ENCODE measurements at regions not wholly inside any gene's neighbourhood (a gene's known extent, or its start where the extent isn't known, plus 50 kb on each side); places are given as distances from the start of the nearest gene placed in this dataset.

DNA sequence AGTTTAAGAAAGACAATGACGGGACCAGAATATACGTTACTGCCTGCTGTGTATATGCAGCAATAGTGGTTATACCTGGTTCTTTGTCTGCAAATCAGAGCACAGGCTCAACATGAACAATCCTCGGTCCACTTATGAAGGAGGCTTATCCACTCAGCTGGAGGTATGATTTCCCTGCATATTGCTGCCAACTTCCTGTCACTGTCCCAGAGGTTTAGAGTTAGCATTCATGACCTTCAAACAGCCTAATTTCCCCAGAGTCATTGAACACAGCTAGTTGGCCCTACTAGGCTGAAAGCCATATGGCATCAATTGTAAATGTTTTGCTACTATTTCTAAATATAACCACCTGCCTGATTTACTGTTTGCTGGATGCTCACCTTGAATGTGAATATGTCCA is 224.9 kb upstream of the ZNF717 start:
- no peak for DNase-seq (ENCODE audit: low spot score)

DNA sequence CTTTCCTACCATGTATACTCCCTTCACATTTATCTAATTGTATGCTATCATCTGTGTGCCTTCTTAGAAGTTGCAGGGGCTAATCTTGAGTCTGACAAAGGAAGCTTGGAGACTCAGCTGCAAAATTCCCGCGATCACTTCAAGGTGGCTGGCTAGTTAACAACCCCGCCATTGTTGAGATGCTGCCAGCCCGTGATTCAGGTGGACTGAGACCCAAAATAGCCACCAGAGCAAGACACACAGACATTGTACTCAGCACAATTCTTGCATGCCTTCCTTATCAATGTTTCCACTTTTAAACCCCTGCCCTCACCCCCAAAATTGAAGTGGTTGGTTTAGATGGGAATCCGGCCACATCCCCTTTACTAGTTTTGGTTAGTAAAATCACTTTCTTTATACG is 225.8 kb upstream of the ZNF717 start:
- DNase-seq (ENCODE audit: low spot score), result no peak

DNA sequence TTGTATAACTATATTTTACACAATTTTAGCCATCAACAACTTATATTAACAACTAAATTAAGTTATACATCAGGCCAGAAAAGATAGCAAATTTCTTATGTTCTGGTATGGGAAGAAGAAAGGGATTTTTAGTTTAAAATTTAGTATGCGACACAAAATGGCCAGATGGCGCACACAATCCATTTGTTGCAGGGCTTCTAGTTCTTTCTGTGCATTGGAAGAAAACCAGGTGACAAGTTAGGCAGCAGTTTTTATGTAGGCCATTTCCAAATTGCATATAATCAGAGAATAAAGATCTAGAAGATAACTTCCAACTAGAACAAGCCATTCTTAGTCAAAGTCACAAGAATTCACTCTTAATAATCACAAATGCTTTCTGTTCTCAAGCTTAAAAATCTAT is 230.1 kb upstream of the ZNF717 start:
- no peak for DNase-seq (ENCODE audit: low spot score)

DNA sequence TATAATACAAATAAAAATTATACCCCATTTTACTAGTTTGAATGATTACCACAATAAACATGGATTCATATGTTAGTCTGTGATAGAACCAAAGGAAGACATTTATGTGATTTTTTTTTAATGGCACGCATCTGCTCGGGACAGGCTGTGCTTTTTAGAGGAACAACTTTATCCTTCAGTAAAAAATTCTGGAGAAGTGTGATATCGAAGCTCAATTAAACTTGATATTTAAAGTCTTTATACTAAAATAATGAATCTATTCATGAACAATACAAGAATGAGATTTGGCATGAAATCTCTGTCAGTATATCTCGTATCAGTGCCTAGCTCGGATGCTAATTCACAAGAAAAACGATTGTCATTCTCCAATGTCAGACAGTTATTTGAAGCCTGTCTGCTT is 230.8 kb upstream of the ZNF717 start:
- DNase-seq (ENCODE audit: low spot score), result no peak

DNA sequence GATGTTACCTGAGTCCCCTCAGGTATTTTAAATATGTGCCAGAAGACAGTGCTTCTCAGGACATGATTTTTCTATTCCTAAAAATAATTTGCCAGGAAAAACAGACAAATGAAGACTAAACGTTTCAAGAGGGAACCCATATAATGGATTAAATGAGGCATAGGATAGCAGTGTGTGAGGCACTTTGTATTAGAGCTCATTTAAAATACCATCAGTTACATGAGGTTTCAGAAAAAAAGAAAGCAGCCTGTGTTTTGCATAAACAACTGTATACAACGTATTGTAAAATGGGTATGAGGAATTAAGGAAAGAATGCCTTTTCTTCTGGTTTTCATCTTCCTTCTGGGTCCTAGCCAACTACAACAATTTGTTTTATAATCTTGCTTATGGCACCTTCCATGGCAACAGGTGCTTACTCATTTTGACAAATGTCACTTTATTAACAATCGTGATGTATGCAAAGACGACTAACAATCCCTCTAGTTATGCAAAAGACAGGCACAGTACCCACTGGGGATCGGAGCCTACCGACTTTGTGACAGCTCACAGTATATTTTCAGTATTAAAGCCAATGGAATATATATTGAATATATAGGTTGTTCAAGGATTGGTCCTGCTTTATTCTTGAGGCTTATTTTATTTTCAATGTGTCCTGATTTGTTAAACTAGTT is 231.6 kb upstream of the ZNF717 start:
- DNase-seq (ENCODE audit: low spot score), result no peak

DNA sequence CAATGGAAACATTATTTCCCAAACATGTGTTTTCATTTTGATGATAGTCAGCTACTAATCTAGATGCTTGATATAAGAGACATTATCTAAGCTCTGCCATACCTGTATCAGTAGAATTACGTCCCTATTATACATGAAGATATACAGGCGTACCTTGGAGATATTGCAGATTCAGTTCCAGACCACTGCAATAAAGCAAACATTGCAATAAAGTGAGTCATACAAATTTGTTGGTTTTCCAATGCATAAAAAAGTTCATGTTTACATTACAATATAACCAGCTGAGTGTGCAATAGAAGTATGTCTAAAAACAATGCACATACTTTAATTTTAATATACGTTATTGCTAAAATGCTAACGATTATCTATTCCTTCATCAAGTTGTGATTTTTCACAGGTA is 236.0 kb upstream of the ZNF717 start:
- no peak for DNase-seq (ENCODE audit: low spot score)

DNA sequence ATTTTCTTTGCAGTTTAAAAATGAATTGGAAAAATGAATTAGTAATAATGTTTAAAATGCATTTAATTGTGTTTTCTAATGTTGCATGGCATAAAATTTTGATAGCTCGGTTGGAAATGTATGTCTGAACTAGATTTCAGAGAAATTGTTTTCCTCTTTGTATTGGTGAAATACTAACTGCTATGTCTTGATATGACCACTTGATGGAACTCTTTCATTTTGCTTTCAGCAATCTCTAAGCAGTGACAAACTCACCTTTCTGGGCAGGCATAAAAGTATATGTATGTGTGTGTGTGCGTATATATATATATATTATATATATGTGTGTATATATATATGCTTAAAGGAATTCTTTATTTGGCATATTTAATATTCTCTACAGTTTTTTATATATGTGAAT is 239.3 kb upstream of the ZNF717 start:
- DNase-seq (ENCODE audit: low spot score), result no peak

DNA sequence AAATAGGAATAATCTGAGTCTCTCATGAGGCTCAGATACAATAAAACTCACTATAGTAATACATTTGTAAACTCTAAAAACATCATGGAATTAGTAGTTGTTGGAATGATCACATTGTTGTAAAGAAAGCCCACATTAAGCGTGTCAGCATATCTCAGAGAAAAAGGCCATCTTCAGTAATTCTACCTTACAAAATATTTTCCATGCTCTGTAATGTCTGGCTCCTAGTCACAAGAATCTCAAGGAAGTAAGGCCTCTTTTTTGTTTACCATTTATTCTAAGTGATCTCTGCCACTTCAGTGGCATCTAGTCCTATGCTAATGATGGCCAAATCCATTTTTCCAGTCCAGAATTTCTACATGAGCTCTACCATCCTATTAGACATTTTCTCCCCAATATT is 240.2 kb upstream of the ZNF717 start:
- DNase-seq (ENCODE audit: low spot score), result no peak

DNA sequence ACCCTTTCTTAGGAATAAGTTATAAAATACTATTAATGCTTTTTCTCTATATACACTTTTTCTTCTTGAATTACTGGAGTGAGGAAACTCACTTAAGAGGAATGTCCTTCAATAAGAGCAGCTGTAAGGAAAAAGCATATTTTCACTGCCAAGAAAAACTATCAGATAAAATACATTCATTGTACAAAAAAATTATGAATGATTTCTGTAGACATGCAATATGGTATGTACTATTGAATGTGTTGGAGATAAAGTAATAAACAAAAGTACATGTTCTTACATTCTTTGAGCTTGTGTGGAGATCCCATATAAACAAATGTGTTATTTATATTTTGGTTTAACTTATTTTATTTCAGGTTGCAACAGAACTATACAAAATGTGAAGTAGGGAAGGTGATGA is 241.0 kb upstream of the ZNF717 start:
- no peak for DNase-seq (ENCODE audit: low spot score)

DNA sequence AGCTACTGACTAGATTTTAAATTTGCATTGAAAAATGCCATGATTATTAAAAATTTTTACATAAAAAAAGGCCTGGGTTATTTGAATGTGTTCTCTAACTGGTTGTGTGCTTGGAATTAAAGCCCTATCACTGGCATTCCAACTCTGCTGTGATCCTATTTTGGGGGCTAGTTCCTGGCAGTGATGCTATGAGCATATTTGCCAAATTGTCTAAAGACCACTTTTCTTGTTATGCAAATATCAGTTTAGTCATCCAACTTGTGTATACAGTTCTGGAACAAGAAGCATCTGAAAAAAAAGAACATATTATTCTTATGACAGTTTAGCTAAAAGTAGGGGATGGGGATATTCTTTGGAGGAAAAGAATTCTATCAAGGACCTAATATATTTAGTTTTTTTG is 243.4 kb upstream of the ZNF717 start:
- no peak for DNase-seq (ENCODE audit: low spot score)

DNA sequence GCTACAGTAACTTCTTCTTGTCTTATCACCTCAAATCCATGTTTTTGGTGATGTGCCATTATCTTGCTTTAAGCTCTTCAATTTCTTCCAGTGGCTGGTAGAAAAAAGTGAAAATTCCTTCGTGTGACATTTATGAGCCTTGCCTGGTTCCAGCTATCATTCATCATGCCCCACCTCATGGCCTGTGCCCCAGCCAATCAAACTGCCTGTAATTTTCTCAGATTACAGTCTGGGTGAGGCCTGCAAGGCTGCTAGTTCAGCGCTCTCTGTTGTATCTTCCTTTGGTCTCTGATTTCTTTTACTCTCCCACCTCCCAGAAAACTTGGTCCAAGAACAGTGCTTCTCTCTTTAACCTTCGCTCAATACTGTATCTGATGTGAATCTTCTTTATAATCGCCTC is 249.3 kb upstream of the ZNF717 start:
- DNase-seq (ENCODE audit: low spot score), result no peak

DNA sequence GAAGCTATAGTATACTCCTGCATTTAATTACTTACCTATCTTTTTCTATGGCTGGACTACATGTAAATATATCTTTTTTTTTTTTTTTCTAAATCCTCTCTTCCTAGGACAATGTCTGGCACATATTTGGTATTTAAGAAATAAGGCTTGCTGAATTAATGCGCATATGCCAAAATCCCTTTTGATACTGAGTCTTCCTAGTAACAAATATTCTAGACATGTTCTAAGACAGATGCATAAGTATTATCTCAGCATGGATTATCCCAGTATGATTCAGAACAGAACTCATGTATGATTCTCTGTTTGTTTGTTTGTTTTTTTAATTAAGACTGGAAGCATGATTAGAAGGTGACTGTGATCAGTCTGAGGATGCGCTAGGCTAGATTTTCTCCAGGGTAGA is 249.8 kb upstream of the ZNF717 start:
- no peak for DNase-seq (ENCODE audit: low spot score)

DNA sequence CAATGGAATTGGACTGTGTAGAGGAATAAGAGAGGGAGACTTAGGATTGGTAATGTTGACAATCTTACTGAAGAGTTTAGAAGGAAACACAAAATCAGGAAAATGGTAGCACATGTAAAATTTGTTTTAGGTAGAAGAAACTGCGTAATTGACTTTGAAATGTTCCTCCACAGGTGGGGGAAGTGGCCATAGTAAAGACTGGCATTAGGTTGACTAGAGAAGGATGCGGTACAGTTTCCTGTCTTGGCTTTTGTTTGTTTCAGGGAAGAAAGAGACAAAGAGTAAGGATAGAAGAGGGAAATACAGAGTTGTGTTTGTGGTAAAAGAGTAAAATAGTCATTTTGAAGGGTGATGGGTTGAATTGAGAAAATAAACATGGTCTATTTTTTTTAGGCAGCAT is 253.6 kb upstream of the ZNF717 start:
- no peak for DNase-seq (ENCODE audit: low spot score)

DNA sequence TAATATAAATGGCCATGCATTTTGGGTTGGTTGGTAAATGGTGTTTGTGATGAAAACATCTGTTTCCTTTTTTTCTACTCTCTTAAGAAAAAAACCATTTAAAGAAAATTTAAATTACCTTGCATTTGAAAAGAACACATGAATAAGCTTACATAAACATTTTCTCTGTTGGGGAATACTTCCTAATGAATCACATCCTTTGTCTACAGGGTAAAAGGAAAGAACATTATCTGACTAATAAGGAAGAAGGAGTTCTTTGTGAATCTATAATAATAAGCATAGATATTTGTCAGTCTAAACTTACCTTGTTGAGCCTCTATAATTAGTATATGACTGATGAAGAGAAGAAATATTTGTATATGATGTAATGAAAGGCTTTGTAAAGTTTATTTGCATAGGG is 254.1 kb upstream of the ZNF717 start:
- no peak for DNase-seq (ENCODE audit: low spot score)

DNA sequence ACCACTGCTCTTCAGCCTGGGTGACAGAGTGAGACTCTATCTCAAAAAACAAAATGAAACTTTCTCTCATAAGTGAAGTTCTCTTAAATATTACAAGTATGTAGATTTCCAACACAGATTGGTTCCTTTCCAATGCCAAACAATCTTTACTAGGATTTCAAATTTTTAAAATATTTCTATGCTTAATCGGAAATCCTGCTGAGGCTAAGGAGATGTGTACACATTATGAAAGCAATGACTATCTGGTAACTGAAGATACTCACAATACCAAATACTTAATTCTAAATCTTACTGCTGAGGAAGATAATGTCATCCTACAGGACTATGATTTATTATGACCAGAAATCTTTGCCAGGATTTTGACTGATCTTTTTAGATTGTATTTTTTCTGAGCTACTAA is 255.6 kb upstream of the ZNF717 start:
- DNase-seq (ENCODE audit: low spot score), result no peak

DNA sequence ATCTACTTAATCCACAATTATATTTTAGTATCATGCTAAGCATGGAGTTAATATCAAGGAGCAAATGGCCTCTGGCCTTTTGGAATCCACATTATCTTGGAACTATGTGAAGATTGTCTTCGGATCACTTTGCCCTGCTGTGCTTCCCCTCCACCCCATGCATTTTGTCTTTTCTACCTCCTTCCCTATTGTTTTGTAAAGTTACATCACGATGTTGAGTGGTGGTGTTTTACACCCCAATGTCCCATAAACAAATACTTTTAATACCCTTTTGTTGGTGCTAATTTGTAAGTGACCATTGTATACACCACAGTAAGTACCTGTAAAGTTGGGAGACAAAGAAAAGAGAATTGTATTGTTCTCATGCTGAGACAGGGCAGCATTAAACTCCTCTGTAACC is 258.4 kb upstream of the ZNF717 start:
- no peak for DNase-seq (ENCODE audit: low spot score)

DNA sequence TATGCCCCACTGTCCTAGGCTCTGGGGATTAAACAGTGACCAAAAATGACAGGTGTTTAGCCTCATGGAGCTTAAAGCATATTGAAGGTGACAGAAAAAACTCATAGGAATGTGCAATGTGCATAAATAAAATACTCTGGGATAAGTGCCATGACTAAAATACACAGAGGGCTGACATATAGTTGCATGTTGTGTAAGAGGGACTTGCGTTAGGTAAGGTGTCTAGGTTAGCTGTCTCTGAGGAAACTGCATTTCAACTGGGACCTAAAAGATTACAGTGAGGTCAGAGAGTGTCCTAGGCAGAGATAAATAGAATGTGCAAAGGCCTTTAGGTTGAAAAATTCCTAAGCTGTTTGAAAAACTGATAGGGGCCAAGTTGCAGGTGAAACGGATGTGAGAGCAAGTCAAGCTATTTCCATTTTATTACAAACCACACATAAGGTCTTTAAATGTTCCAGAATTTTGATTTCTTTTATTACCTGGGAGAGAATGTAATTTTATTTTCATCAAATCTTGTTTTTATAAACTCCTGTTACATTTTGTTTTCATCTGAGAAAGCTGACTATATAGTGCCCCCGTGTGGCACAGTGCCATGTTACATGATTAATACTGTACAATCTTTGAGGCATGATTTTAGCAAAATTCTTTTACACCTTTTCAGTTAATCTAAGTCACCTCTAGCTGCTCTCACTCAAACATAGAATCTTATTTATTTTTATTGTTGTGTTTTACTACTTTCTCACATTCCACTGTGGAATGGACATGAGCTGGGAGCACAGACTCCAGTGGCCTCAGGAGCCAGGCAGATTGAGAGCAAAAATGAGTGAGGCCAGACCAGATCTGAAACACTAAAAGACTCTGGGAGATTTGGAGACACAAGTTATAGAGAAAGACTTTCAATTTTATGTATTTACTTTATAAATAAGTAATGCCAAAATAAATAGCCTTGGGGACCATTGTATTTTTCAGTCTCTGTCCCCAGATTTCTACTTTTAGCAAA is 259.6 kb upstream of the ZNF717 start:
- peak; percentile 10 for DNase-seq (ENCODE audit: low spot score)

DNA sequence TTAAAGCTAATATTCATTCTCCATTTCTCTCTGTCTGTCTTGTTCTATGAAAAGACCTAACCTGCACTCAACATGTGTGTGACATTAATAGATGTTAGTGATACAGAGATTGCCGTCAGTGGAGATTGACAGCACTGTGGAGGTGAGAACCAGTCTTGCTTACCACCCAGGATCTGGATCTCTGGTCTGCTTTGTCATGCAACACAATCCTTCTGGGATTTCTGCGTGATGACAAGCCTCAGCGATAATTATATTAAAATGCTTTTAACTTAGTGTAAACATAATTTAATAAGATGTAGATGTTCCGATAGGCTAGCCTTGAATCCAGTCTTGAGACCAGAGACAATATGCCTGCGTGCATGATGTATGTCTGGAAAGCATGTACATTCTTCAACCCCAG is 262.0 kb upstream of the ZNF717 start:
- no peak for DNase-seq (ENCODE audit: low spot score)

DNA sequence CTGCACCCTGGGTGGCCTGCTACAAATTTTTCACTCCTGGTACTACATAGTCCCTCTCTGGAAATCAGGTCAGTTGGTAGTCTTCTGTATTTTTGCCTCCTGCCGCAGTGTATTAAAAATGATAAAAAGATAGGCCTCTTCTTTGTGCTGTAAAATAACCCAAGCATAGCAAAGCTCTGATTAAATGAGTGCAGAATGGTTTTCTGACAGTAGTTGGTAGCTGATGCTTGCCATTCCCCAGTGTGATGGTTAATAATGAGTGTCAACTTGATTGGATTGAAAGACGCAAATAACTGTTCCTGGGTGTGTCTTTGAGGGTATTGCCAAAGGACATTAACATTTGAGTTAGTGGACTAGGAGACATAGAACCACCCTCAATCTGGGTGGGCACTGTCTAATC is 264.4 kb upstream of the ZNF717 start:
- DNase-seq (ENCODE audit: low spot score), result no peak

DNA sequence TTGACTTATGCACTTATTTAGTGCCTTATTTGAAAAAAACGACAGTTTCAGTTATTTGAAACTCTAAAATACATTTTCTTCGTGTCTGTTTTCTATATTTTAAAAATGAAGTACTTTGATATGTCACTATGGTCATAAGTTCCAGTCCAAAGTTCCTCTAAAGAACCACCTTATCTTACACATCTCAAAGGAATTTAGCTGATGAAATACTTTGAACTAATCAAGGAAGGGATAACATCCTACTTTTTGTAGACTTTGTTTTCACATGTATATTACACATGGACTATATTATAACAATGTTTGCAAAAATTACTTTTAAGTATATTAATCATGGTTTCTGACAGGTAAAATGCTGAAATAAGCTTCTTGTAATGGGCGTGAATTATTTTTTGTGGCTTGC is 265.8 kb upstream of the ZNF717 start:
- DNase-seq (ENCODE audit: low spot score), result no peak

DNA sequence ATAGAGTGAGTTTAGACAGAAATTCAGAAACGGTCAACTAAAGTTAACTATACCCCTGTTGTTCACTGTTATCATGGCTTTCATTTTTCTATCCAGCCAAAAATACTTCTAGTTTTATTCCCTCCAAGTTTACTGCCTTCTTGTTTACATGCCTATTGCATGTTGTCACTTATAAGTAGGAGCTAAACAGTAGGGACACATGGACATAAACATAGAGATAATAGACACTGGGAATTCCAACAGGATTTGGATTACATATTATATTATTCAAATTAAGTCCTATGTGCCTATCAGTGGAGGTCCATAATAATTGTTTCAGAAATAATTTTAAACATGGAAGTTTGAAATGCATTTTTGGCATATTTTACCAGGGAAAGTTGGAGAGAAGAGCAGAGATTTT is 269.1 kb upstream of the ZNF717 start:
- no peak for DNase-seq (ENCODE audit: low spot score)

DNA sequence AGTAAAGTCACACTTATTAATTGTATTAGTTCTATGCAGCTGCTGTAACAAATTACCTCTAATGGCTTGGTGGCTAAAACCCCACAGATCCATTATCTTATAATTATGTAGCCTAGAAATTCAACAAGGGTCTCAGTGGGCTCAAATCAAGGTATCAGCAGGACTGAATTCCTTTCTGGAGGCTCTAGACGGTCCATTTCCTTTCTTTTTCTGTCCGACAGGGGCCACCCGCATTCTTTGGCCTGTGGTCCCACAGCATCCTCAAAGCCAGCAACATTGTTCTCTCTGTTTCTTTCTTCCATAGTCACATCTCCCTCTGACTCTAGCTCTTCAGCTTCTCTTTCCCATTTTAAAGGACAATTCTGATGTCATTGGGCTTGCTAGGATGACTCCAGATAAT is 276.3 kb upstream of the ZNF717 start:
- no peak for DNase-seq (ENCODE audit: low spot score)

DNA sequence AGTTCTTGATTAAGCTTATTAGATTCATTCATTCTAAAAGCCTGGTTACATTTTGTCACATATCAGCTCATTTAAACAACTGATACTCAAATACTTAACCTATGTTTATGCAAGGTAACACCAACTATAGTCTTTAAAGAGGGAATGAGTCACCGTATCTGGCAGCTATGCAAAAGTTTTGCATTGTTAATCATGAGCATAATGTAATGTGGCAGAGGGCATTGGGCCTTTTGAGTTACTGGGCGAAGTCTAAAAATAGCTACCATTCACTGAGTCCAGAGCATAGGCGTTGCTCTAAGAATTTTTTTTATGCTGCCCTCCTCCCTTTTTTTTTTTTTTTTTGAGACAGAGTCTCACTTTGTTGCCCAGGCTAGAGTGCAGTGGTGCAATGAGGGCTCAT is 277.7 kb upstream of the ZNF717 start:
- no peak for DNase-seq (ENCODE audit: low spot score)

DNA sequence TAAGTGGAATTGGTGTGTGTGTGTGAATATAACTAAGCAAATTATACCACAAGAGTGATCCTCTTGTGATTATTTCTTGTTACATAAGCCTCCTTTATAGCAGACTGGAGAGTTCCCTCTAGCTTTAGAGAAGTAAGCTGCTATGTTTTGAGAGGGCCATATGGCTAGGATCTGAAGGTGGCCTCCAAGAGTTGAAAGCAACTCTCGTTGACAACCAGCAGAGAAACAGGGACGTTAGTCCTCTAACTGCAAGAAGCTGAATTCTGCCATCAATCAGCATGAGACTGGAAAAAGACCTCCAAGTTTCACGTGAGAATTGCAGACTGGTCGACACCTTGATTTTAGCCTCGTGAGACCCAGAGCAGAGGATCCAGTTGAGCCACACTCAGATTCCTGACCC is 278.5 kb upstream of the ZNF717 start:
- no peak for DNase-seq (ENCODE audit: low spot score)
